ENCODE measurements at regions not wholly inside any gene's neighbourhood (a gene's known extent, or its start where the extent isn't known, plus 50 kb on each side); places are given as distances from the start of the nearest gene placed in this dataset.

DNA sequence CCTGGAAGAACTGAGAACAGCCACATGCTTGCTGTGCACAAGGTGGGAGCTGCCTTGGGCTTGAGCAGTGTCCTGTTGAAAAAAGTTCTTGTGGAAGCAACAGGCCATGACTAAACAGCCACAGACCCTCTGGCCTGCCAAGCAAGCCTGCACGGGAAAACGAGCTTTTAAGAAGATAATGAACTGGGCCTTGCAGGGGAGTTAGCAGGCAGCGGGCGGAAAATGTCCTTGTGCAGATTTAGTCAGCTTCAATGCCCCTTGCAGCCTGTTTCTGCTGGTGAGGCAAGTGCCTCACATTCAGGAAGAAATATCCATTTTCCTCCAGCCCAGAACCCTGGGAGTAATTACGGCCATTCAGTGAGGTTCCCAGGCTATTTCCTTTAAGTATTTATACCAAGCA is 126.2 kb upstream of the KLHL25 start:
- Histone ChIP-seq H3K4me3 (no peak overlapping the region), H3K27ac (replicated peaks) (no peak overlapping the region), H3K4me1 (no peaks in the 10 kb centered on the region), H3K27me3 (ENCODE audit: low read depth) (peaks cover 53% of the 10 kb centered on the region), H3K36me3 (no peaks in the 10 kb centered on the region), H3K9me3 (replicated peaks) (no peaks in the 10 kb centered on the region)
- no peak for DNase-seq
- TF ChIP-seq, protein P1, sequence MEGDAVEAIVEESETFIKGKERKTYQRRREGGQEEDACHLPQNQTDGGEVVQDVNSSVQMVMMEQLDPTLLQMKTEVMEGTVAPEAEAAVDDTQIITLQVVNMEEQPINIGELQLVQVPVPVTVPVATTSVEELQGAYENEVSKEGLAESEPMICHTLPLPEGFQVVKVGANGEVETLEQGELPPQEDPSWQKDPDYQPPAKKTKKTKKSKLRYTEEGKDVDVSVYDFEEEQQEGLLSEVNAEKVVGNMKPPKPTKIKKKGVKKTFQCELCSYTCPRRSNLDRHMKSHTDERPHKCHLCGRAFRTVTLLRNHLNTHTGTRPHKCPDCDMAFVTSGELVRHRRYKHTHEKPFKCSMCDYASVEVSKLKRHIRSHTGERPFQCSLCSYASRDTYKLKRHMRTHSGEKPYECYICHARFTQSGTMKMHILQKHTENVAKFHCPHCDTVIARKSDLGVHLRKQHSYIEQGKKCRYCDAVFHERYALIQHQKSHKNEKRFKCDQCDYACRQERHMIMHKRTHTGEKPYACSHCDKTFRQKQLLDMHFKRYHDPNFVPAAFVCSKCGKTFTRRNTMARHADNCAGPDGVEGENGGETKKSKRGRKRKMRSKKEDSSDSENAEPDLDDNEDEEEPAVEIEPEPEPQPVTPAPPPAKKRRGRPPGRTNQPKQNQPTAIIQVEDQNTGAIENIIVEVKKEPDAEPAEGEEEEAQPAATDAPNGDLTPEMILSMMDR (IDR thresholded peaks at IDR 0.05; ENCODE audit: borderline replicate concordance) = no peak
- intact Hi-C loops (cut with micrococcal nuclease) = no loop called here

DNA sequence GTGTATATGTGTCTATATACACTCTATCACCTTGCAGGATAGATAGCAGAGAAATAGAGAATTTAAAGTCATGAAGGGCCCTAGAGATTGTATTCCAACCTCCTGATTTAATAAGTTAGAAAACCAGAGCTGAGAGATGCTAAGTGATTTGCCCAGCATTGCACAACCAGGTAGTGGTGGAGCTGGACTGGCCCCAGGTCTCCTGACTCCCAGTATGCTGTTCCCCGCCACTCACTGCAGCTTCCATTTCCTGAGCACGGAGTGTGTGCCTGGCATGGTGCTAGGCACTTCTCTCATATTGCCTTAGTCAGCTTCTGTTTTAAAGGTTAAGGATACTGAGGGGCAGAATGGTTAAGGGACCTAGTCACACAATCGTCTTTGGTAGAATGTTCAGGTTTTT is 129.4 kb upstream of the KLHL25 start:
- TF ChIP-seq, protein P1 (IDR thresholded peaks at IDR 0.05; ENCODE audit: borderline replicate concordance) = no peak
- Histone ChIP-seq H3K36me3 (no peaks in the 10 kb centered on the region), H3K27me3 (ENCODE audit: low read depth) (peaks cover 44% of the 10 kb centered on the region), H3K4me3 (no peak overlapping the region), H3K9me3 (replicated peaks) (no peaks in the 10 kb centered on the region), H3K27ac (replicated peaks) (no peak overlapping the region), H3K4me1 (no peaks in the 10 kb centered on the region)
- no peak for DNase-seq
- intact Hi-C loops (cut with micrococcal nuclease) = no loop called here

DNA sequence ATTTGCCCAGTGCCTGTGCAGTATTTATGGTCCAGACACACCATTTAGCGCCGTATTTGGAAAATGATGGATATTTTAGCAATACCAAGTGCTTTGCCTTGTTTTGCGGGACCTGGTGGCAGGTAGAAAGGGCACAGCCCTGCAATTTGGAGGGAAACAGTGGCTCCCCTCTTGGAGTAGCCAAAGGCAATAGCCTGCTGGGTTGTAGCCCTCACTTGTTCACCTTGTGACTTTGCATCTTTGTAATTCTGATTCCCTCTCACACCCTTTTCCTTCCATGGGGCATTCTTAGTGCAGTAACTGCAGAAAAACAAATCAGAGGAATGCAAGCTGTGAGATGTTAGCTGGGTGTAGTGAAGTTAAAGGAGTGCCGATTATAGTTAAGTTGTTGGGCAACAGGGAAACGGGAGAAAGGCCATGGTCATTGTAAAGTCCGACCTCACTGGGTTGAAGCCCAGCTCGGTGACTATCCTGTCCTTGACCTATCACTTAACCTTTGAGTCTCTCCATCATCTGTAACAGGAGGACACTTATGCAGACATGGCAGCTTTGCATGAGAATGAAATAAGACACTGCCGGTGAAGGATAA is 131.0 kb upstream of the KLHL25 start:
- H3K36me3 ChIP-seq = no peaks in the 10 kb centered on the region
- DNase-seq = no peak
- TF ChIP-seq, protein P1 (IDR thresholded peaks at IDR 0.05; ENCODE audit: borderline replicate concordance) = no peak
- H3K27me3 ChIP-seq (ENCODE audit: low read depth) = peaks cover 30% of the 10 kb centered on the region
- no peaks in the 10 kb centered on the region for H3K4me1 ChIP-seq
- intact Hi-C loops (cut with micrococcal nuclease) = no loop called here
- H3K9me3 ChIP-seq (replicated peaks) = no peaks in the 10 kb centered on the region
- no peak overlapping the region for H3K27ac ChIP-seq (replicated peaks)
- no peak overlapping the region for H3K4me3 ChIP-seq

DNA sequence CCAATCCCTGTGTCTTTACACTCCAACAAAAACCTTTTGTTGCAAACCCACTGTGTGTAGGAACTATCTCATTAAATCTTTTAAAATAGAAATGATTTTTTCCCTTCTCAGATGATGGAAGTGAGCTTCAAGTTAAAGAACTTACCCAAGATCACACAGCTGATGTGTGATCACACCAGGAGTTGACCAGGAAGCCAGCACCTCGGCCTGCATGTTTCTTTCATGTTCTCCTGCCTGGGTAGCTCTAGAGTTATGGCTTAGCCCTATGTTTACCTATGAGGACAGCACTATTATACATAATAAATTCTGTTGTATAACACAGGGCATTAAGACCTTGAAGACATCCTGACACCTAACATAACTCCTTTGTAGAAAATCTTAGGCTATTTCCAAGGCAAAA is 132.1 kb upstream of the KLHL25 start:
- peaks cover 28% of the 10 kb centered on the region for H3K27me3 ChIP-seq (ENCODE audit: low read depth)
- DNase-seq = no peak
- H3K9me3 ChIP-seq (replicated peaks) = no peaks in the 10 kb centered on the region
- H3K27ac ChIP-seq (replicated peaks) = no peak overlapping the region
- no peaks in the 10 kb centered on the region for H3K4me1 ChIP-seq
- intact Hi-C loops (cut with micrococcal nuclease) = no loop called here
- TF ChIP-seq, protein P1 (IDR thresholded peaks at IDR 0.05; ENCODE audit: borderline replicate concordance) = no peak
- H3K4me3 ChIP-seq = no peak overlapping the region
- no peaks in the 10 kb centered on the region for H3K36me3 ChIP-seq

DNA sequence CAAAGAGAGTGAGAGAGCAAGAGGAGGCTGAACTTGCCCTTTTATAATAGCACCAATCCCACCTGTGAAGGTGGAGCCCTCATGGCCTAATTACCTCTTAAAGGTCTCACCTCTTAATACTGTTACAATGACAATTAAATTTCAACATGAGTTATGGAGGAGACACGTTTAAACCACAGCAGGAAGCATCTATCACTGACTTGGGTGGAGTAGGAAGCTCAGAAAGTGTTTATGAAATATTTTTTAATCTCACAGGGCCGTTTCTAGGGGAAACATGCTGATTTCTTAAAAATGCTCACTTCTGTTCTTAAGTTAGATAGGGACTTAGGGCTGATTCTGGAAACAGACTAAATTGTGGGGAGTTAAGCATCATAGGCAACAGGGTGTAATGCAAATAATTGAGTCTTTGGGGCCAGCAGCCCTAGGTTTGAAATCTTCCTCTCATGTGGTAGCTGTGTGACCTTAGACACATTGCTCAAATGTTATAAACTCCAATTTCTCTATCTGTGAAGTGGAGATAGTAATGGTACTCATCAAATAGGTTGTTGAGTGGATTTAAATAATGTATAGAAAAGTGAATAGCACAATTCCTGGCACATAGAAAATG is 133.3 kb upstream of the KLHL25 start:
- no peak for DNase-seq
- no peaks in the 10 kb centered on the region for H3K9me3 ChIP-seq (replicated peaks)
- intact Hi-C loops (cut with micrococcal nuclease) = no loop called here
- H3K27me3 ChIP-seq (ENCODE audit: low read depth) = peaks cover 29% of the 10 kb centered on the region
- no peak overlapping the region for H3K4me3 ChIP-seq
- no peaks in the 10 kb centered on the region for H3K4me1 ChIP-seq
- TF ChIP-seq, protein P1 (IDR thresholded peaks at IDR 0.05; ENCODE audit: borderline replicate concordance) = no peak
- H3K27ac ChIP-seq (replicated peaks) = no peak overlapping the region
- no peaks in the 10 kb centered on the region for H3K36me3 ChIP-seq
